ENCODE measurements at regions not wholly inside any gene's neighbourhood (a gene's known extent, or its start where the extent isn't known, plus 50 kb on each side); places are given as distances from the start of the nearest gene placed in this dataset.
A peak's percentile ranks its signal among the peaks of the same experiment; 100 is the strongest.
"Not testable (repeated sequence)": the region's sequence is repeated elsewhere in the genome, so short reads cannot be mapped to it uniquely, and the experiment has no call there.

DNA sequence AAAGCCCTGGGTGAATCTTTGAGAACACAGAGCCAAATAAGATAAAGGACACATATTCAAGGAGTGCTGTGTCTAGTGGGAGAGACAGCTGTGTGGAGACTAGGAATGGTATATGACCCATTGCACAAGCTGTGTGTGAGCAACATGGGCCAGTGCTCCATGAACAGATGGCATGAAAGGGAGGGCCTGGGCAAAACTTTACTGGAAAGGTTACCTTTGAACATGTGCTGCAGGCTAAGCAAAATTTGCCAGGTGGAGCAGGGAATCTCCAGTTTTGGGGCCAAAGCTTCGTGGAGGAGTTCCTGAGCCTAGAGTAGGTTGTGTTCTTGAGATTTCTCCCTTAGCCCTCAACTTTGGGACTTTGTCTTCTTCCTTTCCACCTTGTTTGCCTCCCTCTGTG is 446.1 kb upstream of the PROX1 start:
- no peak for DNase-seq

DNA sequence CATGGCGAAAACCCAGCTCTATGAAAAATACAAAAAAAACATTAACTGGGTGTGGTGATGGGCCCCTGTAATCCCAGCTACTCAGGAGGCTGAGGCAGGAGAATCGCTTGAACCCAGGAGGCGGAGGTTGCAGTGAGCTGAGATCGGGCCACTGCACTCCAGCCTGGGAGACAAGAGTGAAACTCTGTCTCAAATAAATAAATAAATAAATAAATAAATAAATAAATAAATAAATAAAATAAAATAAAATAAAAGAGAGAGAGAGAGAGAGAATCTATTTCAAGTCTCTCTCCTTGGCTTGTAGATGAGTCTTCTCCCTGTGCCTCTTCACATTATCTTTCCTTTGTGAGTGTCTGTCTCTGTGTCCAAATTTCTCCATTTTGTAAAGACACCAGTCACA is 442.6 kb upstream of the PROX1 start:
- DNase-seq = not testable (repeated sequence)

DNA sequence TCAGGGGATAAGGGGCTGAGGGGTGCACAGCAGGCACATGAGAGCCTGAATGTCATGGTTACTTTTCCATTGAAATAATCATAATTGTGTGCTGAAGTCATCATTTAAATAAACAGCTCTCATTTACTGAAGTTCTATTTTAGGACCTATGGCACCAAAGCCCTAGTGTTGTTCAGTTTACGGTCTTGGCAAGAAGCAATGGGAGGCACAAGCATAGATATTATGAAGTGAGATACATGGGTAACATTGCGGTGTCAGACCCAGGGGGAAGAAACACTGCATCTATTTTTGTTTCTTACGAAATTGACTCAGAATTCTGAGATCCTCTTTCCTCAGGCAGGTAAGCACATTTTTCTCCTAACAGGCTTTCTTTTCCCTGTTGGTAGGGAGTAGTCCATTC is 437.8 kb upstream of the PROX1 start:
- no peak for DNase-seq

DNA sequence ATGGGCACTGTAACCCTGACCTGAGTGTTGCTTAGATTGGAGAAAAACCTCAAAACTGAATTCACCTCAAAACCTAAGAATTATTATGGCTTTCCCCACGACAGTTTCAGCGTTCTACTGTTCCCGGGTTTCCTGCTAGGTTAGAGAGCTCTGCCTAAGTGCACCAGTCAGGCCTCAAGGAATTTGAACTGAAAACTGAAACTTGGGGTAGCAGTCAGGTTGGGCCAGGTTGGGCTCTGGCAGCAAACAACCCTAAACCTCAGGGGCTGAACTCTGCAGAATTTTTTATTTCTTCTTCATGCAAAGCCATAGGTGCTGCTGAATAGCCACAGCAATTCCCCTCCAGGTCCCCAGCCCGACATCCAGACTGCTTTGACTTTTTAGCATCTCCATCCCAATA is 437.0 kb upstream of the PROX1 start:
- no peak for DNase-seq

DNA sequence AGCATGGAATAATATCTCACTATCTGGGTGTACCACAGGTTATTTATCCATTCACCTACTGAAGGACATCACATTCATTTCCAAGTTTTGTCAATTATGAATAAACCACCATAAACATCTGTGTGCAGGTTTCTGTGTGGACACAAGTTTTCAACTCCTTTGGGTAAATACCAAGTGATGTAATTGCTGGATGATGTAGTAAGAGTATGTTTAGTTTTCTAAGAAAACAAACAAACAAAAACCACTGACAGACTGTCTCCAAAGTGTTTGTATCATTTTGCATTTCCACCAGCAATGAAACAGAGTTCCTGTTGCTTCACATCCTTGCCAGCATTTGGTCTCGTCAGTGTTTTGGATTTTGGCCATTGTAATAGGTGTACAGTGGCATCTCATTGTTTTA is 435.7 kb upstream of the PROX1 start:
- DNase-seq = no peak

DNA sequence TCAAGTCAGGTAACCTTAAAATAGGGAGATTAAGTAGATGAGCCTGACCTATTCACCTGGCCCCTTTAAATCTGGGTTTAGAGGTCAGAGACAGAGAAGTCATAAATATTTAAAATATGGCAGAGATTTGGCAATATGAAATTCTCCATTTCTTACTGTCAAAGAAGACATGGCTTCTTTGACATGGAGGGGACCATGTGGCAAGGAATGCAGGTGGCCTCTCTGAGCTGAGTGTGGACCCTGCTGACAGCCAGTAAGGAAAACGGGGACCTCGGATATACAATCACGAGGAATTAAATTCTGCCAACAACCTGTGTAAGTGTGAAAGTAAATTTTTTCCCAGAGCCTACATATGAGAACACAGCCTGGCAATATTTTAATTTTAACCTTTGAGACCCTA is 427.5 kb upstream of the PROX1 start:
- DNase-seq = no peak

DNA sequence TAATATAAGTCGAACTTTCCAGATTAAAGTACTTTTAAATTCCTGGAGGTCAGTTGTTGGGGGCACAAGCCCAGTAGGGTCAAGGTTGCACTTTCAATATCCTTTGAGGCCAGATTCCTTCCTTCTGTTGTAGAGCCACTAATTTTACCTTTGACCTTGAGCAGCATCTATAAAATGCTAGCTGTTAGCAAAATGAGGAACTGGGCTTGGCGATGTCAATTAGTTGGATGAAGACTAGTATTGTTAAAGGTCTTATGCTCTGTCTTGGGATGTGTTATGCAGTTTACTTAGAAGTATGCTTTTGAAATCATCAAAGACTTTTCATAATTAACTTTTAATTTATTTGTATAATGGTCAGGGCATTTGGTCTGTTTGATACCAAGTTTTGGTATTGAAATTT is 425.9 kb upstream of the PROX1 start:
- DNase-seq = no peak

DNA sequence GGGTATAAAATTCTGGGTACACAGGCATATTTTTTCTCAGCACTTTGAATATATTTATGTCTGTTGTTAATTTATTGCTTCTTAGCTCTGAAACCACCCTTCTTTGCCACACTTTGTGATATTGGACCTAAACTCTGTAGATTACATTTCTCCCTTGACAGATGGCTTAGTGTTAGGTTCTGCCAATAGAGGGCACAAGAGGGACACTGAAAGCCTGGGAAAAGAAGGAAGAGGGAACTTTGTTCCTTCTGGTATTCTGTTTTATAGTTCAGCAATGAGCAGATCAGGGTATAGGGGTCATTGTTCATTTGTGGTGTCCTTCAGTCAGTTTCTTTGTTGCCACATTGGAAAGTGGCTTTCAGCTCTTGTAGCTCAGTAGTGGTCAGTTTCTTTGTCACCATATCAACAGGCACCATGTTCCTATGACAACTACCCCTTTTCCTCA is 423.5 kb upstream of the PROX1 start:
- no peak for DNase-seq

DNA sequence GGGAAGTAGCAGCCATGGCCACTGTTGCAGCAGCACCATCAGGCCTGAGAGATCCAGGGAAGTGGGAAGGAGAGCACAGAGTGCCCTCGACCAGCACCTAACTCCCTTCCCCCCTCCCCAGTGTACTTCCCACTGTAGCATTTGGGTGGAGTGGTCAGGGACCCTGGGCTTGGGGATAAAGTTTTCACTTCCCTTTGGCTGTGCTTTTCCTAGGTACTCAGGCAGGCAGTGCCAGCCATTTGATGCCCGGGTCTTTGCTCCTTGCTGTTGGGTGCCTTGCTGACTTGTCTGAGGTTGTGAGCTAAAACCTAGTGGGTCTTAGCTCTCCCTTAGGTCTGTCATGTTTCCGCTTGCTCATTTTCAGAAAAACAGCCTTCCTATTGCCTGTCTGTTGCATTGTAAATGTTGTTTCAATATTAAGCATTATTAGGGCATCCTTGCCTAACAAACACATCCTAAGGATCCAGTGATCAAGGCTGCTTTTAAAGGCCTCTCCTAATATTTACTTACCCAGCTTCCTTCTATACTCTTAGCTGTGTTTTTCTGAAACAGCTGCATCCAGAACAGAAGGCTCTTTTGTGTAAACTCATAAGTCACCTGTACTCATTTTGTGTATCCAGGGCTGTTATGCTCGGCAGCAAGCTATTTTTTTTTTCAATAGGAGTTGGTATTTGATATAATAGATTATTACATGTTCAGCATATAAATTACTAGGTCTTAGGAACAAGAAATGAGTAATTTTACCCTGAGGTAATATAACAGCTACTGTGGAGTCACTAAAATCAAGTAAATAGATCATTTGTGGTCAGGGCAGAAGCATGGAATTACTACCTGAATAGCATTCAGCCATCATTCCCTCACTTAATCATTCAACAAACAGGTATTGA is 418.6 kb upstream of the PROX1 start:
- DNase-seq = peak; percentile 36

DNA sequence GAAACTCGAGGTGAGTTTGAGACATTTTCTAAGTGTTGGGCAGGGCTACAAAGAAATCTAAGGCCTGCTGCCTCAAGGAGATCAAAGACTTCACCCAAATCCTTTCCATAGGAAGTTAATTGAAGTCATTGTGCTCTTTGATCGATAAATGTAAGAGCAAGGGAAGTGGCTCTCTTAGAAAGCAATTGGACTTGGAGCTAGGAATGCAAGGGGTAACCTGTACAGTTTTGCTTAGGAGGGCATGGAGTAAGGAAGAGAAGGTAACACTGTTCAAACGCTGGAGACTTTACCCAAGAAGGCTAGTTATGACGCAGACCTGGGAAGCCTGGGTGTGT is 418.0 kb upstream of the PROX1 start:
- DNase-seq = no peak

DNA sequence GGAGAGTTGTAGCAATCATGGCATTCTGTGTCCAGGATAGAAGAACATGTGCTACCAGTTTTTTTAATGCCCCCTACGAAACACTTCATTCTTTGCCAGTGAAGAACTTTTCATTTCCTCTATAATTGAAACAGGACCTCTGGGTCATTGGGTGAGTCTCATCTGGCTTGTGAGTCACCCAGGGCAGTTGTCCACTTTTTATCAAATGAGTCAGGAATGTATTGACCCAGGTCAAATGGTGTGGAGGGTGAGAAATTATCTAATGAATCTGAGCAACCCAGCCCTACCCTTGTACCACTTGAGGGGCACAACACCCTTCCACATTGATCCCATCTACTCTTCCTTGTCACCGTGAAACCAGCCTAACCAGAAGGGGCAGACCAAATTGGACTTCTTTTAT is 417.3 kb upstream of the PROX1 start:
- DNase-seq = no peak

DNA sequence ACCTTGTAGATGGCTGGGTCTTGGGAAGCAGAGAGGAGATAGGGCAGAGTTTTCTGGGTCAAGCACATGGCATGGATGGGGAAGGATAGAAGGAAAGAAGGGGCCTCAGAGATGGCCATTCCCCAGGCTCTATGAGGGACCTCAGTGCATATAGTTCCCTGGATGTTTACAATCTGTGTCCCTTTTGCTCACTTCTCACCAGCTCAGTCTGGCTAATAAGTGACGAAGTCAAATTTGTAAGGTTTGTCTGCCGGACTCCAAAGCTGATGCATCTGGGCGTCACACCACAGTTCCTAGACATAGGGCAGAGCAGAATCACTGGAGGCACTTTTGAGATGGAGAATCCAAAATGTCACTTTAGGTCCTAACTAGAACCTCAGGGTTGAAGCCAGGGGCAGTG is 416.4 kb upstream of the PROX1 start:
- DNase-seq = no peak

DNA sequence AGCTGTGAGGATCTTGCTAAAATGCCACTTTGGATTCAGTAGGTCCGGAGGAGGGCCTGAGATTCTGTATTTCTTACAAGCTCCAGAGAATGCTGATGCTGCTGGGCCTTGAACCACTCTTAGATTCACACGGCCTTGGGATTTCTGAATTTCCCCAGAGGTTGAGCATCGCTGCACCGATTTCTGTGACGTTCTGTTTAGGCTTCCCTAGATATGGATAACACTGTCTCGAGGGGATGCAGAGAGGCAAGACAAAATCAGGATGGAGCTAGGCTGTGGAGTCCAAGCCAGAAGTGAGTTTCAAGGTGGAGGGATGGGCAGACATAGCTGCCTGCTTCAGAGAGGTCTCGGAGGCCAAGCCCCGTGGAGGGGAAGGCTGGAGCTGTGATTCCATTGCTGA is 415.9 kb upstream of the PROX1 start:
- DNase-seq = no peak

DNA sequence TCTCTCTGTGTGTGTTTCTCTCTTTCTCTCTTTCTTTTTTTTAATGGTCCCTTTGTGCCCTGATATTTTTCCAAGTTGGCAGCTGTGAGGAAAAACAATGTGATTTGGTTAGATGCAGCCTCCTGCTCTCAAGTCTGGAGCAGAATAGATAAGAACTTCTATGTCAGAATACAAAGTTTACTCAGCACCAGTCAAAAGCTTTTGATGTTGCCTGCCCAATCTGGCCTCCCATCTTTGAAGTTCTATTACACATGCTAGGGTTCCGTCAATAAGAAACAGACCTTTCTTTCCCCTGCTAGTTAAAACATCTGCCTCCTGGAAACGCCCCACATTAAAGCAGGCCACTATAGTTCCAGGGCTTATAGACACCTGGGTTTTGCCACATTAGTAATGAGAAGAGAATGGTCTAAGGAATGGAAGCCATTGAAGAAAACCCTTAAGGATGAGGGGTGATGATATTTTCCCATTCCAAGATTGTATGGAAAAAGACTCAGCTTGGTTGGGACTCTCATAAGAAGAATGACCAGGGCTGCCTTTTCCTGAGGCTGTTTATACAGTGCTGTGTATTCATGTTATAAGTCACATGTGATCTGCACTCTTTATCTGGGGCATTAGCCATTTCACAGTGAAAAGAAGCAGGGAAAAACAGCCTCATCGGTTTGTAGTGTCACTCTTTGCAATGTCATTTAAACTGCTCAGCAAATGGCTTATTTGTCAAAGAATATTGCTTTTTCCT is 414.7 kb upstream of the PROX1 start:
- DNase-seq = no peak

DNA sequence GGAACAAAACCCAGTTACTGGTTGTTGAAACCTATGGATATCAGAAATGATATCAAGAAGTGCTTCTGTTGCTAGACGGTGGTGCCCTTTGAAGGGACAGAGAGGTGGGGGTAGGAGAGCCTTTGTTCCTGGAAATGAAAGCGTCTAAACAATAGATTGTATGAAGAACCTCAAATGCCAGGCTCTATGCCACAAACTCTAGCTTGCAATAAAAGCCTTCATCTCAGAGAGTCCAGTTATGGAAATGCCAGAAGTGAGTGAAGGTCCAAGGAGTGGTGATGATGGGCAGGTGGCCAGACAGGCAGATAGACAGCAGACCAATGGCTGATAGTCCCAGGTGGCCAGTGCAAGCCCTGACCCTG is 414.1 kb upstream of the PROX1 start:
- no peak for DNase-seq

DNA sequence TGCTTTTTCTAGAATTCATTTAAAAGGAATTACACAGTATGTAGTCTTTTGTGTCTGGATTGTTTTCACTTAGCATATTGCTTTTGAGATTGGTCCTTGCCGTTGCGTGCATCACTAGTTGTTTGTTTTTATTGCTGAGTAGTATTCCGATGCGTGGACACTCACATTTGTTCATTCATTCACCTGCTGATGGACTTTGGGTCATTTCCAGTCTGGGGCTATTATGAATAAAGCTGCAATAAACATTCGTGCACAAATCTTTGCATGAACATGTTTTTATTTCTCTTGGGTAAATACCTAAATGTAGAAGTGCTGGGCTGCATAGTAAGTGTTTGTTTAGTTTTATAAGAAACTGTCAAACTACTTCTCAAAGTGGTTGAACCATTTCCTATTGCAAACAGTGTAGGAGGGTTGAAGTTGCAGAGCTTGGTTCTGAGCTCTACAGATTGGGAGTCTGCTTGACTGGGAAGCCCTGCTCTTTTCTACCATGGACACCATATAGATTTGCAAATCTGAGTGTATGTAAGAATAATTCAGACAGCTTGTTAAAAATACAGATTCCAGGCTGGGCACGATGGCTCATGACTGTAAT is 404.7 kb upstream of the PROX1 start:
- DNase-seq = no peak

DNA sequence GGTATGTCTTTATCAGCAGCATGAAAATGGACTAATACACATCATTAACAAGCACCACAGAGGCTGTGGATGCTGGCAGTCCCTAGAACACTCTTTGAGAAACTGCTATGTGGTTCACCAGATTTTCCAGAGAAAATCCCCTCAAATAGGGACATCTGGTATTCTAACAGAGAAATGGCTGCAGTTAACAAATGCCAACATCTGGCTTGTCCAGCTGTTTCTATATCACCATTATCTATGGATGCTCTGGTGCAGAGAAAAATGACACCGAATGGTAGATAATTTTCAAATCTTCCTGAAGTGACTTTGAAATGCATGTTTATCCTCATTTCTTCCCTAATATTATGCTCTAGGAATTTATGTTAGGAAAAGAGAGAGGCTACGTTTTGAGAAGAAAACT is 403.5 kb upstream of the PROX1 start:
- DNase-seq = no peak

DNA sequence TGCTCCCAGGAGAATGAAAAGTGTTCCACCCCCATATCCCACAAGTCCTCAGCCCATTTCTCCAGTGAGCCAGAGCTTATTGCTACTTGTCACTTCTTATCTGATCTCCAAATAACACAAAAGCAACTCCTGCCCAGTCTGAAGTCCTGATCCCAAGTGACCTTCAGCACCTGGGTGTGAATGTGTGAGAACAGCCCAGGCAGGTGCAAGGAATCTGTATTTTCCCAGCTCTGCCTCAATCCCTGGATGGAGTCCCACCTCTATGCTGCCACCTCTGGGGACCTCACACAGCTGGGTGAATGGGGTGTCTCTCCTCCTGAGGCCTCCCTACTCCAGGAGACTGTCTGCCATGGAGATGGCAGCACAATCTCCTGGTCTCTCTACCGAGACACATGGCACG is 402.4 kb upstream of the PROX1 start:
- DNase-seq = no peak

DNA sequence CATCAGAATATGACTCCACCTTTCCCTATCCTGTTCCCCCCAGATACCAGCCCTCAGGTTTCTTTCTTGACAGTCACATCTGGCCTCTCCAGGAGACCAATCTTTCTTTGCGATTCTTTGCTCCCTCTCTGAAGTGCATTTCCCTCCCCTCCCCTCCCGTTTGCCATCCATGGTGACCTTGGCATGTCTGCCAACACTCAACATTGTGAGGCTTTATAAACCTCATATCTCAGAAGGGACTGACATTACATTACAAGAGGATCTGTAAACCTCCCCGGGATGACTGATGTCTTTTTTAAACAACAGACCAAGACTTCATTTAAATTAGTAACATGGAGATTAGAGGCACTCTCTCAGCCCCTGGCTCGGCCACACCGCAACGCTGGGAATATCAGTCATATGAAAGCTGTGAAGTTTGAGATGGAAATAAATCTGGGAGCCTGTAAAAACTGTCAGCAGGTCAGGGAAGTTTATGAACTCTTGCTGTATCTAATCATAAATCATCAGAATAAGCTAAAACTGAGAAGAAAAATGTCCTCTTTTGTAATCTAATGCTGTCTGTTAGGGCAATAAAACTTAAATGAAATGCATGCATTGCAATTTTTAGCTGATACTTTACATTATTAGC is 401.7 kb upstream of the PROX1 start:
- DNase-seq = no peak

DNA sequence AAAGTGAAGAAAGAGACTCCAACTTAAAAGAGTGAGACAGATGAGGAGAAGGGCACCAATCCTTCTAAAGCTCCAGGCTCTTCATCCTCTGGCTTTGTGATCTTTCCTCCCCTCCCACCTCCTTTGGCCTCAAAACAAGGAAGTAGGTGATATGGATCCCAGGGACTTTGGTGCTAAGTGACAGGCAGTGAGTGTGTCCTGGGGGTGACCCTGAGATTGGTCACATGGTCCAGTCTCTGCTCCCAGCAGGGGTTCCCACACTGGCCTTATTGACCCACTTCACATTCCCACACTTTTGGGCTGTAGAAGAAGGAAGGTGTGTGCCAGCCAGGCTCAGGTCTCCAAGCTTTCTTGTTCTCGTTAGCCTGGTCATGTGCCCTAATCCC is 401.2 kb upstream of the PROX1 start:
- DNase-seq = no peak

DNA sequence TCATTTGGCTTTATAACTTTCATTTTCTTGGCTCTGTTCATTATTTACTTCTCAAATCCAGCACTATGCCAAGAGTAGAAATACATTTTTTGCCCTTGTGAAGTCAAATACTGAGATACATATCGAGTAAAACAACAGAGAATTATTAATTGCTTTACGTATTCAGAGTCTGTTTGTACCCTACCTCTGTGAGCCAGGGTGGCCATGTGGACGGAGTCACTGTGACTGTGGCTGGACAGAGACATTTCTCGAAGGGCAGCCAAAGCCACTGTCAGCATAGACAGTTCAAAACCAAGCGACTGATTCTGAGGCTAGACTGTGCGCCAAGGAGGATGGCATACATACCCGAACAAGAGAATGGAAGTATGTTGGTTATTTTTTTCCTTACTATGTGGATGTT is 391.0 kb upstream of the PROX1 start:
- no peak for DNase-seq

DNA sequence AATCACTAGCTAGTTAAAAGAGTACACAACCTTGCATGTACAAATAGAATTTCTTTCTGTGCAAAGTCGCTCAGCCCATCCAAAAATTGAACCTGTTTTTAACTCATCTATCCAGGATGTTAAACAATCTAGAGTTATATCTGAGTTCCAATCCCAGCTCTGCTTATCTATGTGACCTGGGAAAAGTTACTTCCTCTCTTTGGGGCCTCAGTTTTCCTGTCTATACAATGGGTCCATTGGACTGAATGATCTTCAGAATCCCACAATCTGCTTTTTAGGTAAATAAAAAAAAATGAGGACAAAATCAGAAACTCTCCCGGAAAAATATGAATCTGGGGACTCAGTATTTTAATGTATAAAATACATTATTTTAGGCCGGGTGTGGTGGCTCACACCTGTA is 389.5 kb upstream of the PROX1 start:
- DNase-seq = no peak

DNA sequence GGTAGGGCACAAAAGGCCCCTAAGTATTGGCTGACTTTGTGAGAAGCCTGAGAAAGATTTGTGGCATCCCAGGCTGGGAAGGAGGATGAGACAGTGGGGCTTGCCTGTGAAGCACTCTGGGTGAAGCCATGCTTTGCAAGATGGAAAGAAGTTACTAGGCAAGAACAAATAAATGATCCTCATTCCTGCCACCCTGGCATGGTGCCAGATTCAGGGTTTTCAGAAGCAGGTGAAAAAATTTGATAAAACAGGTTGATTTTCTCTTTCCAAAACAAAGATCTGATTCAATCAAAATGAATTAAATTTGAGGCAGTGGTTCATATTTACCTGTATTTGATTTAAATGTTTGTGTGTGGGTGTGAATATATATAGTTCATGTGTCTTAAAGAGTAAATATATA is 386.9 kb upstream of the PROX1 start:
- DNase-seq = no peak

DNA sequence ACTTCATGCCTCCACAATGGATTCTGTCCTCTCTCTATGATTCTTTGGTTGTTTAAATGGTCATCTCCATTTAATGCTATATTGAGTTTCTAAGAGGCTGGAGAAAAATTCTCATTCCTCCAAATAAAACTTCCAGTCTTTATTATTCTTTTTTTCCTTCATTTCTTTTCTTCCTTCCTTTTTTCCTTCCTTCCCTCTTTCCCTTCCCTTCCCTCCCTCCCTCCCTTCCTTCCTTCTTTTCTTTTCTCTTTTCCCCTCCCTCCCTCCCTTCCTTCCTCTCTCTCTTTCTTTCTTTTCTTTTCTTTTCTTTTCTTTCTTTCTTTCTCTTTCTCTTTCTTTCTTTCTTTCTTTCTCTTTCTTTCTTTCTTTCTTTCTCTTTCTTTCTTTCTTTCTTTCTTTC is 386.1 kb upstream of the PROX1 start:
- DNase-seq = not testable (repeated sequence)

All from NCI-H1092 (cell line).